Stomach smooth muscle (tissue), 2 donors: ENCODE measurements at regions not wholly inside any gene's neighbourhood (a gene's known extent, or its start where the extent isn't known, plus 50 kb on each side); places are given as distances from the start of the nearest gene placed in this dataset.

Experiments used
- H3K27ac ChIP-seq: one replicate; pipeline ENCODE4 v1.7.0; 2013; ENCODE audit warnings: mild to moderate bottlenecking, low read length, inconsistent platforms
- H3K27me3 ChIP-seq, 2 donors: one replicate each; pipeline ENCODE4 v1.7.0; 2013; ENCODE audit warnings: low read length in 2 of 2; ENCODE audit not compliant: insufficient read depth in 2 of 2, control insufficient read depth in 1 of 2
- H3K36me3 ChIP-seq, 2 donors: one replicate each; pipeline ENCODE4 v1.7.0; 2013; ENCODE audit warnings: low read length in 2 of 2; ENCODE audit not compliant: control insufficient read depth in 2 of 2, insufficient read depth in 2 of 2
- H3K4me1 ChIP-seq: one replicate; pipeline ENCODE4 v1.7.0; 2013; ENCODE audit warnings: low read length; ENCODE audit not compliant: control insufficient read depth, insufficient read depth
- H3K4me3 ChIP-seq, 2 donors: one replicate each; pipeline ENCODE4 v1.7.0; 2013; ENCODE audit warnings: low read length in 2 of 2
- H3K9ac ChIP-seq, 2 donors: one replicate each; pipeline ENCODE4 v1.7.0; 2013; ENCODE audit warnings: low read length in 2 of 2, mild to moderate bottlenecking in 1 of 2
- H3K9me3 ChIP-seq, 2 donors: one replicate each; pipeline ENCODE4 v1.7.0; 2013; ENCODE audit warnings: low read length in 2 of 2; ENCODE audit not compliant: control insufficient read depth in 2 of 2
- donor health status: healthy.
- donor health status: Pancreatic carcinoma.

GRCh38 chr10:58014436-58014835 lies 253.3 kb downstream of the IPMK start:
- H3K4me1 ChIP-seq: no peaks in the 10 kb centered on the region
- no peak overlapping the region for H3K4me3 ChIP-seq
- H3K27ac ChIP-seq: no peak overlapping the region
- H3K27me3 ChIP-seq: no peaks in the 10 kb centered on the region
- H3K9ac ChIP-seq: no peak overlapping the region
- H3K36me3 ChIP-seq: no peaks in the 10 kb centered on the region
- H3K9me3 ChIP-seq: no peaks in the 10 kb centered on the region

GRCh38 chr10:58013406-58013805 lies 254.3 kb downstream of the IPMK start:
- no peak overlapping the region for H3K9ac ChIP-seq
- no peaks in the 10 kb centered on the region for H3K36me3 ChIP-seq
- no peak overlapping the region for H3K4me3 ChIP-seq
- H3K9me3 ChIP-seq: no peaks in the 10 kb centered on the region
- no peak overlapping the region for H3K27ac ChIP-seq
- H3K27me3 ChIP-seq: no peaks in the 10 kb centered on the region
- no peaks in the 10 kb centered on the region for H3K4me1 ChIP-seq

- Histone ChIP-seq H3K9ac (no peak overlapping the region), H3K4me1 (no peaks in the 10 kb centered on the region), H3K36me3 (no peaks in the 10 kb centered on the region), H3K4me3 (no peak overlapping the region), H3K27ac (no peak overlapping the region), H3K27me3 (no peaks in the 10 kb centered on the region), H3K9me3 (no peaks in the 10 kb centered on the region)
These were observed 257.5 kb downstream of the IPMK start for GRCh38 chr10:58010073-58010702.

- Histone ChIP-seq H3K36me3 (no peaks in the 10 kb centered on the region), H3K9me3 (no peaks in the 10 kb centered on the region), H3K9ac (no peak overlapping the region), H3K27ac (no peak overlapping the region), H3K4me1 (no peaks in the 10 kb centered on the region), H3K27me3 (no peaks in the 10 kb centered on the region), H3K4me3 (no peak overlapping the region)
These were observed 263.7 kb downstream of the IPMK start for GRCh38 chr10:58003945-58004344.

- H3K9me3 ChIP-seq: no peaks in the 10 kb centered on the region
- H3K9ac ChIP-seq: no peak overlapping the region
- H3K4me3 ChIP-seq: no peak overlapping the region
- no peak overlapping the region for H3K27ac ChIP-seq
- no peaks in the 10 kb centered on the region for H3K36me3 ChIP-seq
- no peaks in the 10 kb centered on the region for H3K4me1 ChIP-seq
- no peaks in the 10 kb centered on the region for H3K27me3 ChIP-seq
These were observed 266.5 kb downstream of the IPMK start for GRCh38 chr10:58001159-58001558.

GRCh38 chr10:57996536-57996935 lies 271.2 kb downstream of the IPMK start:
- Histone ChIP-seq H3K9ac (no peak overlapping the region), H3K36me3 (no peaks in the 10 kb centered on the region)

GRCh38 chr10:57993302-57993701 lies 274.4 kb downstream of the IPMK start:
- H3K9ac ChIP-seq: no peak overlapping the region

More at GRCh38 chr10:57996536-57996935, 271.2 kb downstream of the IPMK start:
- no peaks in the 10 kb centered on the region for H3K27me3 ChIP-seq
- no peak overlapping the region for H3K27ac ChIP-seq
- H3K4me3 ChIP-seq: no peak overlapping the region
- no peaks in the 10 kb centered on the region for H3K4me1 ChIP-seq
- no peaks in the 10 kb centered on the region for H3K9me3 ChIP-seq

GRCh38 chr10:57992321-57993077 lies 275.2 kb downstream of the IPMK start:
- no peaks in the 10 kb centered on the region for H3K36me3 ChIP-seq
- no peaks in the 10 kb centered on the region for H3K27me3 ChIP-seq
- H3K9ac ChIP-seq: no peak overlapping the region
- H3K4me1 ChIP-seq: no peaks in the 10 kb centered on the region
- H3K9me3 ChIP-seq: no peaks in the 10 kb centered on the region
- no peak overlapping the region for H3K27ac ChIP-seq
- H3K4me3 ChIP-seq: no peak overlapping the region

More at GRCh38 chr10:57993302-57993701, 274.4 kb downstream of the IPMK start:
- H3K4me3 ChIP-seq: no peak overlapping the region
- no peaks in the 10 kb centered on the region for H3K9me3 ChIP-seq
- no peak overlapping the region for H3K27ac ChIP-seq
- no peaks in the 10 kb centered on the region for H3K36me3 ChIP-seq
- H3K4me1 ChIP-seq: no peaks in the 10 kb centered on the region
- no peaks in the 10 kb centered on the region for H3K27me3 ChIP-seq

- Histone ChIP-seq H3K36me3 (no peaks in the 10 kb centered on the region), H3K4me3 (no peak overlapping the region), H3K27me3 (no peaks in the 10 kb centered on the region), H3K9ac (no peak overlapping the region), H3K27ac (no peak overlapping the region), H3K4me1 (no peaks in the 10 kb centered on the region), H3K9me3 (no peaks in the 10 kb centered on the region)
These were observed 278.7 kb downstream of the IPMK start for GRCh38 chr10:57988964-57989363.

GRCh38 chr10:57987055-57987721 lies 280.5 kb downstream of the IPMK start:
- Histone ChIP-seq H3K9me3 (no peaks in the 10 kb centered on the region), H3K27me3 (no peaks in the 10 kb centered on the region), H3K9ac (no peak overlapping the region)

GRCh38 chr10:57986422-57986821 lies 281.3 kb downstream of the IPMK start:
- H3K9me3 ChIP-seq: no peaks in the 10 kb centered on the region
- no peaks in the 10 kb centered on the region for H3K4me1 ChIP-seq
- H3K27me3 ChIP-seq: no peaks in the 10 kb centered on the region

More at GRCh38 chr10:57987055-57987721, 280.5 kb downstream of the IPMK start:
- no peak overlapping the region for H3K4me3 ChIP-seq
- no peaks in the 10 kb centered on the region for H3K4me1 ChIP-seq
- no peak overlapping the region for H3K27ac ChIP-seq
- no peaks in the 10 kb centered on the region for H3K36me3 ChIP-seq

More at GRCh38 chr10:57986422-57986821, 281.3 kb downstream of the IPMK start:
- Histone ChIP-seq H3K9ac (no peak overlapping the region), H3K27ac (no peak overlapping the region), H3K4me3 (no peak overlapping the region), H3K36me3 (no peaks in the 10 kb centered on the region)
